Gastroesophageal sphincter (tissue), 3 donors: ENCODE measurements at regions not wholly inside any gene's neighbourhood (a gene's known extent, or its start where the extent isn't known, plus 50 kb on each side); places are given as distances from the start of the nearest gene placed in this dataset.

Experiments
- POLR2A ChIP-seq, 2 donors: fragments of 450-650 bp; IDR thresholded peaks; one replicate each; pipeline ENCODE4 v1.6.1; 2017; ENCODE audit warnings: antibody characterized with exemption in 2 of 2, mild to moderate bottlenecking in 2 of 2, moderate library complexity in 1 of 2
- TF ChIP-seq, protein P1 (sequence below), 4 experiments: fragments of 200-600 bp in 2 of 4; fragments of 450-650 bp in 2 of 4; sonication (generic) in 1 of 4; IDR thresholded peaks; one replicate each; pipeline ENCODE4 v1.5.1; 2017 to 2019; ENCODE audit warnings: antibody characterized with exemption in 4 of 4, mild to moderate bottlenecking in 2 of 4, moderate library complexity in 2 of 4

DNA sequence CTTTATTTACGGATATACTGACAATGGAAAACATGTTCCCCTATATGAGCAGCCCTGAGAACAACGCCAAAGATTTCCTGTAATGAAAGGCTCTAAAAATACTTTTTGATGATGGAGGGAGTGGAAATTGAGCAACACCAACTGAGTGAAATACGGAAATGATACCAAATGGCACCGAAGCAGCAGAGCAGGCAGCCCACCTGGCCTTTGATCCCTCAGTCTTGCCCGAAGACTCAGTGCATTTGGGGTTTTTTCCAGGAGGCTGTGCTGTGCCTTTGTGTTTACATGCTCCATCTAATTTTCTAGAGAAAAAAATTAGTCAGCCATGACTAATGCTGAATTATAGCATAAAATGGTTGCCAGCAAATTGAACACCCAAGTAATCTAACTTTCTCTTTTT is 169.9 kb upstream of the RBPJ start:
- TF ChIP-seq, protein P1, sequence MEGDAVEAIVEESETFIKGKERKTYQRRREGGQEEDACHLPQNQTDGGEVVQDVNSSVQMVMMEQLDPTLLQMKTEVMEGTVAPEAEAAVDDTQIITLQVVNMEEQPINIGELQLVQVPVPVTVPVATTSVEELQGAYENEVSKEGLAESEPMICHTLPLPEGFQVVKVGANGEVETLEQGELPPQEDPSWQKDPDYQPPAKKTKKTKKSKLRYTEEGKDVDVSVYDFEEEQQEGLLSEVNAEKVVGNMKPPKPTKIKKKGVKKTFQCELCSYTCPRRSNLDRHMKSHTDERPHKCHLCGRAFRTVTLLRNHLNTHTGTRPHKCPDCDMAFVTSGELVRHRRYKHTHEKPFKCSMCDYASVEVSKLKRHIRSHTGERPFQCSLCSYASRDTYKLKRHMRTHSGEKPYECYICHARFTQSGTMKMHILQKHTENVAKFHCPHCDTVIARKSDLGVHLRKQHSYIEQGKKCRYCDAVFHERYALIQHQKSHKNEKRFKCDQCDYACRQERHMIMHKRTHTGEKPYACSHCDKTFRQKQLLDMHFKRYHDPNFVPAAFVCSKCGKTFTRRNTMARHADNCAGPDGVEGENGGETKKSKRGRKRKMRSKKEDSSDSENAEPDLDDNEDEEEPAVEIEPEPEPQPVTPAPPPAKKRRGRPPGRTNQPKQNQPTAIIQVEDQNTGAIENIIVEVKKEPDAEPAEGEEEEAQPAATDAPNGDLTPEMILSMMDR (IDR thresholded peaks at IDR 0.05), result no peak
- no peak for TF ChIP-seq POLR2A (IDR thresholded peaks at IDR 0.05)
